GM12878 (cell line): ENCODE measurements at regions not wholly inside any gene's neighbourhood (a gene's known extent, or its start where the extent isn't known, plus 50 kb on each side); places are given as distances from the start of the nearest gene placed in this dataset.

ENCODE experiments used
- ATAC-seq: fragments of 200-7000 bp; cut with Tn5 transposase; 3 replicates; pipeline ENCODE4 v1.9.1; 2020; ENCODE audit warnings: mild to moderate bottlenecking, moderate library complexity
- BruUV-seq: library from RNA; stranded (reverse); fragments of 400-500 nt; replicated peaks from 2 replicates; lab custom pipeline; 2021; lab: Mats Ljungman, UMichigan
- CTCF ChIA-PET: fragments of 300-600 bp; sonication (Branson Sonifier 250); formaldehyde crosslinking; extraction: SDS; loops from one replicate; lab custom pipeline; 2021; ENCODE audit warnings: inconsistent platforms; lab: Yijun Ruan, JAX
- POLR2A ChIA-PET: fragments of 350-600 bp; formaldehyde crosslinking; extraction: SDS; loops from one replicate; lab custom pipeline; 2021; ENCODE audit warnings: inconsistent platforms; lab: Charles Lee
- RAD21 ChIA-PET: fragments of 300-600 bp; sonication (Branson Sonifier 250); formaldehyde crosslinking; loops from one replicate; lab custom pipeline; 2023; ENCODE audit warnings: antibody characterized with exemption; ENCODE audit not compliant: unreplicated experiment; lab: Charles Lee
- SMC1A ChIA-PET: fragments of 300-600 bp; sonication (Branson Sonifier 250); formaldehyde crosslinking; loops from one replicate; lab custom pipeline; 2023; ENCODE audit not compliant: unreplicated experiment, uncharacterized antibody; lab: Charles Lee
- DNase-seq: peaks from one replicate; pipeline ENCODE4 v3.0.0-alpha.2; 2011; ENCODE audit warnings: low read depth, low spot score
- FAIRE-seq: peaks from 3 replicates; lab custom pipeline; 2011; peaks lifted over from hg19 to GRCh38; lab: Jason Lieb, UNC
- H2AFZ ChIP-seq: 2 replicates; pipeline ENCODE4 v1.6.0; 2011; ENCODE audit warnings: low read depth, low read length, control low read depth; ENCODE audit not compliant: control insufficient read depth
- H3K27ac ChIP-seq: 2 replicates; pipeline ENCODE4 v1.5.1; 2011; ENCODE audit warnings: control low read depth; ENCODE audit not compliant: control insufficient read depth, insufficient read depth
- H3K27me3 ChIP-seq, 2 experiments: replicated peaks in 1 of 2; 2 replicates each; pipeline versions ENCODE4 v1.6.0 to v1.6.1; 2011; ENCODE audit warnings: low read length in 1 of 2; ENCODE audit not compliant: control insufficient read depth in 2 of 2, insufficient read depth in 2 of 2
- H3K36me3 ChIP-seq, 2 experiments: 2 replicates each; pipeline ENCODE4 v1.5.1; 2011; ENCODE audit warnings: low read length in 1 of 2; ENCODE audit not compliant: control insufficient read depth in 2 of 2, insufficient read depth in 2 of 2
- H3K4me1 ChIP-seq: 2 replicates; pipeline ENCODE4 v1.6.1; 2011; ENCODE audit warnings: mild to moderate bottlenecking, low read length, moderate library complexity, mixed read lengths; ENCODE audit not compliant: control insufficient read depth, insufficient read depth
- H3K4me2 ChIP-seq: 2 replicates; pipeline ENCODE4 v1.6.0; 2011; ENCODE audit warnings: control low read depth; ENCODE audit not compliant: control insufficient read depth, insufficient read depth
- H3K4me3 ChIP-seq: fragments of 200-600 bp; sonication (generic); 2 replicates; pipeline ENCODE4 v1.5.1; 2016
- H3K79me2 ChIP-seq: 2 replicates; pipeline ENCODE4 v1.6.0; 2011; ENCODE audit warnings: low read length; ENCODE audit not compliant: control insufficient read depth, insufficient read depth
- H3K9ac ChIP-seq: 2 replicates; pipeline ENCODE4 v1.8.0; 2011; ENCODE audit warnings: low read length, control low read depth, mixed read lengths; ENCODE audit not compliant: control insufficient read depth, insufficient read depth
- H3K9me3 ChIP-seq: replicated peaks from 3 replicates; pipeline ENCODE4 v1.5.1; 2011; ENCODE audit warnings: mild to moderate bottlenecking, low read length; ENCODE audit not compliant: control insufficient read depth, insufficient read depth
- H4K20me1 ChIP-seq: 2 replicates; pipeline ENCODE4 v1.6.0; 2011; ENCODE audit not compliant: control insufficient read depth, insufficient read depth
- BMI1 ChIP-seq: fragments of 450-650 bp; IDR thresholded peaks from 2 replicates; pipeline ENCODE4 v1.6.1; 2016; ENCODE audit warnings: mild to moderate bottlenecking, moderate library complexity, borderline replicate concordance
- CBFB ChIP-seq: IDR thresholded peaks from 2 replicates; pipeline ENCODE4 v1.6.1; 2016; ENCODE audit warnings: antibody characterized with exemption, low read depth
- CBX3 ChIP-seq: fragments of 200-600 bp; sonication (generic); IDR thresholded peaks from 2 replicates; pipeline ENCODE4 v1.6.1; 2016; ENCODE audit warnings: low read depth, borderline replicate concordance
- CHD1 ChIP-seq: IDR thresholded peaks from 2 replicates; pipeline ENCODE4 v1.6.1; 2012; ENCODE audit warnings: low read depth, low read length, improper control_type of control experiment
- IKZF1 ChIP-seq: fragments of 450-650 bp; conservative IDR thresholded peaks from 2 replicates; pipeline ENCODE4 v1.6.1; 2017; ENCODE audit warnings: antibody characterized with exemption, mild to moderate bottlenecking
- MXI1 ChIP-seq: fragments of 150-350 bp; IDR thresholded peaks from 2 replicates; pipeline ENCODE4 v1.6.1; 2011; ENCODE audit warnings: low read depth, mild to moderate bottlenecking, inconsistent platforms, low read length, improper control_type of control experiment
- NBN ChIP-seq: fragments of 450-650 bp; IDR thresholded peaks from 2 replicates; pipeline ENCODE4 v1.6.1; 2016
- RCOR1 ChIP-seq: conservative IDR thresholded peaks from 2 replicates; pipeline ENCODE4 v1.6.1; 2012; ENCODE audit warnings: low read depth, low read length, improper control_type of control experiment
- SPI1 ChIP-seq: IDR thresholded peaks from 2 replicates; pipeline ENCODE4 v1.6.1; 2011; ENCODE audit warnings: low read depth, mild to moderate bottlenecking, low read length, moderate library complexity, borderline replicate concordance; ENCODE audit not compliant: insufficient read depth
- SRF ChIP-seq, 2 experiments: IDR thresholded peaks; 2 replicates each; pipeline ENCODE4 v1.6.1; 2011; ENCODE audit warnings: low read depth in 2 of 2, low read length in 2 of 2, mild to moderate bottlenecking in 1 of 2, moderate library complexity in 1 of 2
- YY1 ChIP-seq: IDR thresholded peaks from 2 replicates; pipeline ENCODE4 v1.6.1; 2011; ENCODE audit warnings: low read depth, mild to moderate bottlenecking, low read length
- ZBTB11 ChIP-seq: fragments of 450-650 bp; formaldehyde crosslinking; IDR thresholded peaks from 2 replicates; pipeline ENCODE4 v1.5.0; 2022; ENCODE audit warnings: mild to moderate bottlenecking, missing genetic modification characterization
- ZNF217 ChIP-seq: fragments of 450-650 bp; IDR thresholded peaks from 2 replicates; pipeline ENCODE4 v1.6.1; 2017; ENCODE audit warnings: antibody characterized with exemption, mild to moderate bottlenecking
- ZNF622 ChIP-seq: fragments of 450-650 bp; IDR thresholded peaks from 2 replicates; pipeline ENCODE4 v1.6.1; 2017; ENCODE audit warnings: mild to moderate bottlenecking, inconsistent platforms
- WGBS: methylation state at CpG from one replicate; pipeline ENCODE4 v1.1.6; 2016; ENCODE audit warnings: low lambda C conversion rate; ENCODE audit not compliant: insufficient replicate concordance, insufficient coverage; ENCODE audit errors: missing lambda C conversion rate; 5-methylcytosine and 5-hydroxymethylcytosine counted together
- in situ Hi-C: fragments of 300-500 bp; cut with MboI; formaldehyde crosslinking; loops from 9 replicates; pipeline ENCODE4 v1.14.3; 2018; ENCODE audit warnings: mixed read lengths
- intact Hi-C: fragments of 100-400 bp; cut with micrococcal nuclease; formaldehyde crosslinking; loops from one replicate; pipeline ENCODE4 v1.14.2; 2022; ENCODE audit not compliant: unreplicated experiment
- TF ChIP-seq, protein P1 (sequence below): IDR thresholded peaks from 2 replicates; pipeline ENCODE4 v1.6.1; 2011; ENCODE audit warnings: borderline replicate concordance, low read depth, mild to moderate bottlenecking, moderate library complexity, low read length; ENCODE audit not compliant: insufficient read depth, poor library complexity, severe bottlenecking
- TF ChIP-seq, protein P2 (sequence below): IDR thresholded peaks from 2 replicates; pipeline ENCODE4 v1.6.1; 2012; ENCODE audit warnings: low read depth, low read length, improper control_type of control experiment

DNA sequence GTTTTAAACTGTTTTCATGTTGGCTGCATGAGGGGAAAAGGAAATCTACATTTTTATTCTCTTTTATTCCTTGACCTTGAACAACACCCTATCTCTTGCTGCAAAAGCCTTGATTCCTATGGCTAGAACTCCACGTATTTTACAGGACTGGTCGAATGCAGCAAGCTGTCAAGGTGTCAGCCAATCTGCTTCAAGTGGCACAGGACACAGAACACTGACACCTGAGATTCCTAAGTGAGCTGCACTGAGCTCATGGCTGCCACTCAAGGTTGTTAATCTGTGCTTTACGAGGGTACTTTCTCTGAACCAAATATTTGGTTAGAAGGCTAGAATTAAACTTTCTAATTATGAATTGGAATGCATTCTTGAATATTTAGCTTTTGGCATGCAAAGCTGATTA lies 349.7 kb upstream of the COBL start (continued):
- TF ChIP-seq, protein P1, sequence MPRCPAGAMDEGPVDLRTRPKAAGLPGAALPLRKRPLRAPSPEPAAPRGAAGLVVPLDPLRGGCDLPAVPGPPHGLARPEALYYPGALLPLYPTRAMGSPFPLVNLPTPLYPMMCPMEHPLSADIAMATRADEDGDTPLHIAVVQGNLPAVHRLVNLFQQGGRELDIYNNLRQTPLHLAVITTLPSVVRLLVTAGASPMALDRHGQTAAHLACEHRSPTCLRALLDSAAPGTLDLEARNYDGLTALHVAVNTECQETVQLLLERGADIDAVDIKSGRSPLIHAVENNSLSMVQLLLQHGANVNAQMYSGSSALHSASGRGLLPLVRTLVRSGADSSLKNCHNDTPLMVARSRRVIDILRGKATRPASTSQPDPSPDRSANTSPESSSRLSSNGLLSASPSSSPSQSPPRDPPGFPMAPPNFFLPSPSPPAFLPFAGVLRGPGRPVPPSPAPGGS = no peak
- no peak for TF ChIP-seq CBFB

DNA sequence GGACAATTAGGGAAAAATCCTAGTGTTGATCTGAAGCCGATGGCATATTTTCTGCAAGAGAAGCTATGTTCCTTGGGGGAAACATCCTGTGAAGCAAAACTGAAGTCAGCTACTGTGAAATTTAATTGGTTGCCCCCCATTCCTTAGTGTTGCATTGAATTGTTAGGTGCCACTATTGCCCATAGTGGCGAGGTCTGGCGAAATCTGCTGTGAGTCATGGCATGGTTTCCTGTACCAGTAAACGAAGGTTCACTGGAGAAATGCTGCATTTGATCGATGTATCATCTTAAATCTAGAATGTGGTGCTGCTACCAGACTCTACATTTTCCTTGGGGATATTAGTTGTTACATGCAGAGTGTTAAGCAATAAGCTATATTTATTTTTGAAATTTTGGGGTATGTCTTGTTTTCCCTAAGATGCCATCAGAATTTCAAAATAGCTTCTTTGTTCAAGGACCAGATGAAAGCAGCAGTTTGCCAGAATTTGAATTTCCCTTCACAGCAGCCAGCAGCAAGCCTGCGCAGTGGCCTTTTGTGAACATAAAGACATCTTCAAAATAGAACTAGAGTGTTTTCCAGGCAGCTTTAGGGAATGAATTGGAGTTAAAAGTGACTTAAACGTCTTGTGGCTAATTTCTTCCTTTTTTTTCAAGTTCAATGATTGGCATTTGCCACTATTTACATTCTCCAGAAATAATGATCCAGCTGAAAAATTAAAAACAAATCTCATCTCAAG lies 348.6 kb upstream of the COBL start:
- POLR2A ChIA-PET = no interaction called here
- Histone ChIP-seq H3K27ac (no peak overlapping the region), H4K20me1 (no peaks in the 10 kb centered on the region), H3K36me3 (no peaks in the 10 kb centered on the region), H3K9me3 (no peaks in the 10 kb centered on the region), H3K79me2 (no peaks in the 10 kb centered on the region), H2AFZ (no peak overlapping the region), H3K4me1 (no peaks in the 10 kb centered on the region), H3K27me3 (no peaks in the 10 kb centered on the region), H3K4me2 (no peak overlapping the region), H3K4me3 (no peak overlapping the region), H3K9ac (no peak overlapping the region)
- in situ Hi-C loops (no loop called here), intact Hi-C loops (no loop called here)
- WGBS = 37% methylated on average over 7 of the region's 7 CpGs
- CTCF ChIA-PET = no interaction called here
- no peak for TF ChIP-seq YY1
- TF ChIP-seq, protein P2, sequence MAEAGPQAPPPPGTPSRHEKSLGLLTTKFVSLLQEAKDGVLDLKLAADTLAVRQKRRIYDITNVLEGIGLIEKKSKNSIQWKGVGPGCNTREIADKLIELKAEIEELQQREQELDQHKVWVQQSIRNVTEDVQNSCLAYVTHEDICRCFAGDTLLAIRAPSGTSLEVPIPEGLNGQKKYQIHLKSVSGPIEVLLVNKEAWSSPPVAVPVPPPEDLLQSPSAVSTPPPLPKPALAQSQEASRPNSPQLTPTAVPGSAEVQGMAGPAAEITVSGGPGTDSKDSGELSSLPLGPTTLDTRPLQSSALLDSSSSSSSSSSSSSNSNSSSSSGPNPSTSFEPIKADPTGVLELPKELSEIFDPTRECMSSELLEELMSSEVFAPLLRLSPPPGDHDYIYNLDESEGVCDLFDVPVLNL = no peak
- no peak for TF ChIP-seq SPI1
- TF ChIP-seq NBN = no peak
- TF ChIP-seq RCOR1 = no peak
- TF ChIP-seq ZBTB11 = no peak
- TF ChIP-seq IKZF1 = no peak
- no peak for TF ChIP-seq BMI1
- no peak for TF ChIP-seq CBX3
- no peak for TF ChIP-seq ZNF622
- TF ChIP-seq MXI1 = no peak
- TF ChIP-seq CHD1 = no peak
- TF ChIP-seq SRF (IDR thresholded peaks at IDR 0.05; ENCODE audit: low read depth in 2 of 2, low read length in 2 of 2) = no peak
- TF ChIP-seq ZNF217 = no peak
- RAD21 ChIA-PET = no interaction called here
- no TSS peak for BruUV-seq
- SMC1A ChIA-PET = interaction anchor here (1.0 kb wide), 1 partner anchor 39 kb away, joined by 3 read pairs; no protein-coding TSS in a partner anchor
- no peak for FAIRE-seq
- no peak for DNase-seq
- ATAC-seq = no peak
